22Rv1 (cell line): ENCODE measurements at regions not wholly inside any gene's neighbourhood (a gene's known extent, or its start where the extent isn't known, plus 50 kb on each side); places are given as distances from the start of the nearest gene placed in this dataset.

Experiments used
- ZFX ChIP-seq: fragments of 450-650 bp; IDR thresholded peaks from 2 replicates; pipeline ENCODE4 v1.6.1; 2017; ENCODE audit warnings: antibody characterized with exemption, borderline replicate concordance
- TF ChIP-seq, protein P1 (sequence below): fragments of 450-650 bp; IDR thresholded peaks from 2 replicates; pipeline ENCODE4 v1.5.1; 2017; ENCODE audit warnings: mild to moderate bottlenecking

DNA sequence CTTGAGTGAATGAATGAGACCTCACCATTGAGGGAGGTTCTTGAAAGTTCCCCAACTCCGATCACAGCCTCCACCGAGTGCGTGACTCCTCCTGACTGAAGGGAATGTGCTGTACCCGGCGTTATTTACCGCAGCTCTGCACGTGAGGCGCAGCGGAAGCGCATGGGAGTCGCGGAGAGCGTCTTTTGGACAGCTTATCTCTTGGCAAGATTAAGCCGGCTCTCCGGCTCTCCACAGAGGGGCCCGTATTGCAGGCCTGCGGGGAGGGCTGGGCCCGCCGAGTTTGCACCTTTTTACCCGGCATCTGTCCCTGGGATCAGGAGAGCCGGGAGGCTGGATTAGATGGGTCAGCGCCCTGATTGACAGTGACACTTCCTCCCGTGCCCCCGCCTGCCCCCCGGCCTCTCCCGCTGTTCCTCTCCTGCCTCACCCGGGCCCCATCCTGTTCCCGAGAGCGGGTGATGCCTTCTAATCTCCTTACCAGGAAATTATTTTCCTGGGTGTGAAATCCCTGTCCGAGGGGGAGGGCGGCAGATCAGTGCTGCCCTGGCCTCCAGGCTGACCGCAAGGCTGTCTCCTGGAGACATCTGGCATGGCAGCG, 176.3 kb downstream of the INHBB start:
- TF ChIP-seq, protein P1, sequence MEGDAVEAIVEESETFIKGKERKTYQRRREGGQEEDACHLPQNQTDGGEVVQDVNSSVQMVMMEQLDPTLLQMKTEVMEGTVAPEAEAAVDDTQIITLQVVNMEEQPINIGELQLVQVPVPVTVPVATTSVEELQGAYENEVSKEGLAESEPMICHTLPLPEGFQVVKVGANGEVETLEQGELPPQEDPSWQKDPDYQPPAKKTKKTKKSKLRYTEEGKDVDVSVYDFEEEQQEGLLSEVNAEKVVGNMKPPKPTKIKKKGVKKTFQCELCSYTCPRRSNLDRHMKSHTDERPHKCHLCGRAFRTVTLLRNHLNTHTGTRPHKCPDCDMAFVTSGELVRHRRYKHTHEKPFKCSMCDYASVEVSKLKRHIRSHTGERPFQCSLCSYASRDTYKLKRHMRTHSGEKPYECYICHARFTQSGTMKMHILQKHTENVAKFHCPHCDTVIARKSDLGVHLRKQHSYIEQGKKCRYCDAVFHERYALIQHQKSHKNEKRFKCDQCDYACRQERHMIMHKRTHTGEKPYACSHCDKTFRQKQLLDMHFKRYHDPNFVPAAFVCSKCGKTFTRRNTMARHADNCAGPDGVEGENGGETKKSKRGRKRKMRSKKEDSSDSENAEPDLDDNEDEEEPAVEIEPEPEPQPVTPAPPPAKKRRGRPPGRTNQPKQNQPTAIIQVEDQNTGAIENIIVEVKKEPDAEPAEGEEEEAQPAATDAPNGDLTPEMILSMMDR = no peak
- no peak for TF ChIP-seq ZFX
